Fibroblast of lung (primary cell): ENCODE measurements at regions not wholly inside any gene's neighbourhood (a gene's known extent, or its start where the extent isn't known, plus 50 kb on each side); places are given as distances from the start of the nearest gene placed in this dataset.

Experiments
- CTCF ChIP-seq, 2 donors: IDR thresholded peaks in 1 of 2; conservative IDR thresholded peaks in 1 of 2; 1 replicate in 1 of 2; 2 replicates in 1 of 2; pipeline ENCODE4 v1.5.1; 2011 to 2012; ENCODE audit warnings: low read length in 2 of 2, control low read depth in 1 of 2, inconsistent platforms in 1 of 2, low read depth in 1 of 2, mild to moderate bottlenecking in 1 of 2
- EZH2 ChIP-seq: IDR thresholded peaks from 2 replicates; pipeline ENCODE4 v1.5.1; 2012; ENCODE audit warnings: low read length, control low read depth, mild to moderate bottlenecking; ENCODE audit errors: missing control alignments

GRCh38 chr13:59172076-59172475, 991.7 kb downstream of the DIAPH3 start:
- TF ChIP-seq CTCF (conservative IDR thresholded peaks at IDR 0.05 in 1 of 2, IDR thresholded peaks at IDR 0.05 in 1 of 2; ENCODE audit: low read depth in 1 of 2, low read length in 2 of 2) = no peak
- no peak for TF ChIP-seq EZH2
